ENCODE measurements at regions not wholly inside any gene's neighbourhood (a gene's known extent, or its start where the extent isn't known, plus 50 kb on each side); places are given as distances from the start of the nearest gene placed in this dataset.

- no peak for DNase-seq
Observed at GRCh38 chr14:101184104-101184455, 280.6 kb upstream of the RTL1 start.

GRCh38 chr14:101184572-101184971, 281.1 kb upstream of the RTL1 start:
- DNase-seq = peak; percentile 12

- peak; percentile 42 for DNase-seq
Observed at GRCh38 chr14:101185073-101185835, 281.7 kb upstream of the RTL1 start.

GRCh38 chr14:101185946-101186345, 282.4 kb upstream of the RTL1 start:
- DNase-seq = peak; percentile 19

- DNase-seq = peak; percentile 38
Observed at GRCh38 chr14:101186544-101186943, 283.0 kb upstream of the RTL1 start.

- DNase-seq = peak; percentile 29
Observed at GRCh38 chr14:101186992-101187815, 283.7 kb upstream of the RTL1 start.

- peak; percentile 41 for DNase-seq
Observed at GRCh38 chr14:101187816-101188570, 284.5 kb upstream of the RTL1 start.

GRCh38 chr14:101188571-101188915, 285.0 kb upstream of the RTL1 start:
- peak; percentile 31 for DNase-seq

- DNase-seq = no peak
Observed at GRCh38 chr14:101189266-101189665, 285.7 kb upstream of the RTL1 start.

- DNase-seq = peak; percentile 14
Observed at GRCh38 chr14:101189962-101190560, 286.5 kb upstream of the RTL1 start.

- peak; percentile 19 for DNase-seq
Observed at GRCh38 chr14:101191101-101191720, 287.7 kb upstream of the RTL1 start.

- peak; percentile 44 for DNase-seq
Observed at GRCh38 chr14:101191721-101192660, 288.5 kb upstream of the RTL1 start.

- DNase-seq = no peak
Observed at GRCh38 chr14:101192661-101193000, 289.1 kb upstream of the RTL1 start.

GRCh38 chr14:101193106-101193844, 289.8 kb upstream of the RTL1 start:
- DNase-seq = peak; percentile 47

GRCh38 chr14:101193845-101194372, 290.4 kb upstream of the RTL1 start:
- DNase-seq = no peak

- DNase-seq = peak; percentile 51
Observed at GRCh38 chr14:101194373-101195308, 291.1 kb upstream of the RTL1 start.

- peak; percentile 45 for DNase-seq
Observed at GRCh38 chr14:101195309-101195901, 291.9 kb upstream of the RTL1 start.

- peak; percentile 19 for DNase-seq
Observed at GRCh38 chr14:101196051-101196712, 292.7 kb upstream of the RTL1 start.
